Tibial artery (tissue), 4 donors: ENCODE measurements at regions not wholly inside any gene's neighbourhood (a gene's known extent, or its start where the extent isn't known, plus 50 kb on each side); places are given as distances from the start of the nearest gene placed in this dataset.

ENCODE experiments used
- DNase-seq, 2 donors: peaks; one replicate each; pipeline ENCODE4 v3.0.0-alpha.2; 2019
- H3K27ac ChIP-seq, 2 donors: fragments of 200-600 bp; sonication (generic) in 1 of 2; 1 replicate in 1 of 2; 2 replicates in 1 of 2; pipeline ENCODE4 v1.5.1; 2018 to 2019; ENCODE audit warnings: mild to moderate bottlenecking in 1 of 2
- H3K27me3 ChIP-seq, 2 donors: fragments of 200-600 bp; sonication (generic) in 1 of 2; one replicate each; pipeline versions ENCODE4 v1.5.1 to v1.6.0; 2016 to 2019
- H3K36me3 ChIP-seq, 3 donors: fragments of 200-600 bp; sonication (generic) in 2 of 3; one replicate each; pipeline ENCODE4 v1.5.1; 2016 to 2019; ENCODE audit warnings: mild to moderate bottlenecking in 2 of 3
- H3K4me1 ChIP-seq, 4 donors: fragments of 200-600 bp; sonication (generic) in 2 of 4; 1 replicate in 3 of 4; 2 replicates in 1 of 4; pipeline ENCODE4 v1.5.1; 2016 to 2019
- H3K4me3 ChIP-seq, 2 donors: fragments of 200-600 bp; sonication (generic) in 1 of 2; 1 replicate in 1 of 2; 2 replicates in 1 of 2; pipeline ENCODE4 v1.5.1; 2018 to 2019; ENCODE audit warnings: mild to moderate bottlenecking in 2 of 2
- H3K9me3 ChIP-seq, 3 donors: fragments of 200-600 bp; sonication (generic) in 1 of 3; one replicate each; pipeline ENCODE4 v1.5.1; 2016 to 2019
- CTCF ChIP-seq, 2 experiments: fragments of 200-600 bp in 1 of 2; fragments of 450-650 bp in 1 of 2; IDR thresholded peaks; one replicate each; pipeline ENCODE4 v1.5.1; 2017 to 2019; ENCODE audit warnings: antibody characterized with exemption in 2 of 2, mild to moderate bottlenecking in 1 of 2, moderate library complexity in 1 of 2
- intact Hi-C: fragments of 100-400 bp; cut with DNase I; formaldehyde crosslinking; loops from one replicate; pipeline ENCODE4 v1.15.0; 2023; ENCODE audit warnings: low total_unique reads

- Histone ChIP-seq H3K4me1 (peaks cover 0 to 73% (median 29%) of the 10 kb centered on the region in 4 donors), H3K27ac (peak overlapping the region; percentile 15 to 35), H3K4me3 (no peak overlapping the region), H3K36me3 (no peaks in the 10 kb centered on the region), H3K27me3 (no peaks in the 10 kb centered on the region), H3K9me3 (no peaks in the 10 kb centered on the region)
- intact Hi-C loops, result no loop called here
- DNase-seq, result no peak
- no peak for TF ChIP-seq CTCF (IDR thresholded peaks at IDR 0.05)
Measured at GRCh38 chr9:75639971-75640610, 250.4 kb upstream of the PCSK5 start.

- Histone ChIP-seq H3K27me3 (no peaks in the 10 kb centered on the region), H3K27ac (no peak overlapping the region), H3K9me3 (no peaks in the 10 kb centered on the region), H3K36me3 (no peaks in the 10 kb centered on the region), H3K4me3 (no peak overlapping the region), H3K4me1 (peaks cover 0 to 75% (median 30%) of the 10 kb centered on the region in 4 donors)
- no peak for TF ChIP-seq CTCF (IDR thresholded peaks at IDR 0.05)
- DNase-seq, result no peak
- intact Hi-C loops, result no loop called here
Measured at GRCh38 chr9:75642522-75642921, 248.0 kb upstream of the PCSK5 start.

GRCh38 chr9:75644649-75645048, 245.8 kb upstream of the PCSK5 start:
- no peaks in the 10 kb centered on the region for H3K27me3 ChIP-seq
- H3K4me3 ChIP-seq, result no peak overlapping the region
- TF ChIP-seq CTCF (IDR thresholded peaks at IDR 0.05), result no peak
- peaks cover 0 to 56% (median 17%) of the 10 kb centered on the region in 4 donors for H3K4me1 ChIP-seq
- H3K27ac ChIP-seq, result no peak overlapping the region
- H3K36me3 ChIP-seq, result no peaks in the 10 kb centered on the region
- no peaks in the 10 kb centered on the region for H3K9me3 ChIP-seq
- peak in 1 of 2 donors; percentile 65 for DNase-seq
- intact Hi-C loops, result no loop called here

- no peak for DNase-seq
- no peak overlapping the region for H3K27ac ChIP-seq
- no peaks in the 10 kb centered on the region for H3K36me3 ChIP-seq
- no peaks in the 10 kb centered on the region for H3K27me3 ChIP-seq
- H3K4me3 ChIP-seq, result no peak overlapping the region
- TF ChIP-seq CTCF (IDR thresholded peaks at IDR 0.05), result no peak
- H3K9me3 ChIP-seq, result no peaks in the 10 kb centered on the region
- H3K4me1 ChIP-seq, result peaks cover 0 to 28% (median 5%) of the 10 kb centered on the region in 4 donors
- intact Hi-C loops, result no loop called here
Measured at GRCh38 chr9:75648034-75648433, 242.4 kb upstream of the PCSK5 start.

GRCh38 chr9:75649060-75649459, 241.4 kb upstream of the PCSK5 start:
- intact Hi-C loops, result no loop called here
- Histone ChIP-seq H3K4me3 (no peak overlapping the region), H3K27me3 (no peaks in the 10 kb centered on the region), H3K4me1 (peaks cover 0 to 18% (median 3%) of the 10 kb centered on the region in 4 donors), H3K9me3 (no peaks in the 10 kb centered on the region), H3K27ac (no peak overlapping the region), H3K36me3 (no peaks in the 10 kb centered on the region)
- TF ChIP-seq CTCF (IDR thresholded peaks at IDR 0.05), result no peak
- no peak for DNase-seq

- Histone ChIP-seq H3K27ac (no peak overlapping the region), H3K27me3 (no peaks in the 10 kb centered on the region), H3K4me1 (peaks cover 0 to 7% (median 0%) of the 10 kb centered on the region in 4 donors), H3K9me3 (no peaks in the 10 kb centered on the region), H3K36me3 (no peaks in the 10 kb centered on the region), H3K4me3 (no peak overlapping the region)
- TF ChIP-seq CTCF (IDR thresholded peaks at IDR 0.05), result no peak
- no peak for DNase-seq
- intact Hi-C loops, result no loop called here
Measured at GRCh38 chr9:75651709-75652108, 238.8 kb upstream of the PCSK5 start.
